Ishikawa (cell line): ENCODE measurements at regions not wholly inside any gene's neighbourhood (a gene's known extent, or its start where the extent isn't known, plus 50 kb on each side); places are given as distances from the start of the nearest gene placed in this dataset.

Experiments used
- CEBPB ChIP-seq: IDR thresholded peaks from 2 replicates; pipeline ENCODE4 v1.6.1; 2012
- CREB1 ChIP-seq: IDR thresholded peaks from 2 replicates; pipeline ENCODE4 v1.6.1; 2012; ENCODE audit warnings: low read depth
- EGR1 ChIP-seq: IDR thresholded peaks from 2 replicates; pipeline ENCODE4 v1.6.1; 2012
- EP300 ChIP-seq: IDR thresholded peaks from 2 replicates; pipeline ENCODE4 v1.6.1; 2012; ENCODE audit warnings: borderline replicate concordance
- FOXM1 ChIP-seq: IDR thresholded peaks from 2 replicates; pipeline ENCODE4 v1.6.1; 2012; ENCODE audit warnings: low read depth, borderline replicate concordance
- MAX ChIP-seq: IDR thresholded peaks from 2 replicates; pipeline ENCODE4 v1.6.1; 2012
- NFIC ChIP-seq: IDR thresholded peaks from 2 replicates; pipeline ENCODE4 v1.6.1; 2012
- RAD21 ChIP-seq: IDR thresholded peaks from 2 replicates; pipeline ENCODE4 v1.6.1; 2012; ENCODE audit warnings: low read depth
- REST ChIP-seq: IDR thresholded peaks from 2 replicates; pipeline ENCODE4 v1.6.1; 2012; ENCODE audit warnings: low read depth, mild to moderate bottlenecking
- TAF1 ChIP-seq: IDR thresholded peaks from 2 replicates; pipeline ENCODE4 v1.6.1; 2012; ENCODE audit warnings: low read depth, mild to moderate bottlenecking
- TCF12 ChIP-seq: IDR thresholded peaks from 2 replicates; pipeline ENCODE4 v1.6.1; 2012; ENCODE audit warnings: low read depth
- TEAD4 ChIP-seq: IDR thresholded peaks from 2 replicates; pipeline ENCODE4 v1.6.1; 2012
- USF1 ChIP-seq: IDR thresholded peaks from 2 replicates; pipeline ENCODE4 v1.6.1; 2012
- YY1 ChIP-seq: IDR thresholded peaks from 2 replicates; pipeline ENCODE4 v1.6.1; 2012; ENCODE audit warnings: low read depth
- ZBTB7A ChIP-seq: IDR thresholded peaks from 2 replicates; pipeline ENCODE4 v1.6.1; 2012; ENCODE audit warnings: low read depth

GRCh38 chr6:125537090-125537489 is 212.3 kb upstream of the HEY2 start:
- TF ChIP-seq TAF1 (no peak), YY1 (no peak), ZBTB7A (no peak), CEBPB (no peak), EGR1 (no peak), TEAD4 (no peak), RAD21 (no peak), NFIC (no peak), TCF12 (no peak), MAX (no peak), REST (no peak), USF1 (no peak)

- TF ChIP-seq TAF1 (no peak), RAD21 (no peak), MAX (no peak), ZBTB7A (no peak), EP300 (no peak), REST (no peak), EGR1 (no peak), NFIC (no peak), CREB1 (no peak), USF1 (no peak), TEAD4 (no peak), FOXM1 (no peak), CEBPB (no peak), TCF12 (no peak), YY1 (no peak)
Observed at GRCh38 chr6:125539892-125540291, 209.5 kb upstream of the HEY2 start.

GRCh38 chr6:125544819-125545218 is 204.6 kb upstream of the HEY2 start:
- TF ChIP-seq ZBTB7A (no peak), TAF1 (no peak), MAX (no peak), FOXM1 (no peak), NFIC (no peak), YY1 (no peak), CEBPB (no peak), TCF12 (no peak), REST (no peak), TEAD4 (no peak), EP300 (no peak), RAD21 (no peak), EGR1 (no peak), CREB1 (no peak), USF1 (no peak)

- TF ChIP-seq CREB1 (no peak), NFIC (no peak), YY1 (no peak), TAF1 (no peak), EGR1 (no peak), FOXM1 (no peak), TEAD4 (no peak), RAD21 (no peak), USF1 (no peak)
Observed at GRCh38 chr6:125546841-125547251, 202.6 kb upstream of the HEY2 start.
